WTC11 (cell line): ENCODE measurements at regions not wholly inside any gene's neighbourhood (a gene's known extent, or its start where the extent isn't known, plus 50 kb on each side); places are given as distances from the start of the nearest gene placed in this dataset.

ENCODE experiments used
- ATAC-seq: fragments of 200-7000 bp; cut with Tn5 transposase; 2 replicates; pipeline ENCODE4 v1.10.0; 2021; ENCODE audit warnings: mild to moderate bottlenecking, moderate library complexity
- CTCF ChIA-PET: fragments of 300-600 bp; sonication (Branson Sonifier 250); formaldehyde crosslinking; loops from one replicate; lab custom pipeline; 2021; ENCODE audit warnings: antibody characterized with exemption; lab: Charles Lee
- POLR2A ChIA-PET: fragments of 350-600 bp; sonication (Branson Sonifier 250); formaldehyde crosslinking; loops from one replicate; lab custom pipeline; 2021; ENCODE audit warnings: antibody characterized with exemption; lab: Charles Lee
- DNase-seq: peaks from one replicate; pipeline ENCODE4 v3.0.0; 2021; ENCODE audit warnings: low spot score
- H3K27ac Mint-ChIP-seq: 2 replicates; pipeline ENCODE4 v1.8.0; 2021; ENCODE audit warnings: mixed read lengths
- H3K27me3 Mint-ChIP-seq: 2 replicates; pipeline ENCODE4 v1.8.0; 2021; ENCODE audit warnings: low read depth, mild to moderate bottlenecking, moderate library complexity, mixed read lengths
- H3K36me3 Mint-ChIP-seq: 2 replicates; pipeline ENCODE4 v1.8.0; 2021; ENCODE audit warnings: mixed read lengths
- H3K4me1 Mint-ChIP-seq: 2 replicates; pipeline ENCODE4 v1.8.0; 2022; ENCODE audit warnings: mixed read lengths
- H3K4me3 Mint-ChIP-seq: 2 replicates; pipeline ENCODE4 v1.8.0; 2021; ENCODE audit warnings: mild to moderate bottlenecking, moderate library complexity, mixed read lengths
- H3K9me3 Mint-ChIP-seq: 2 replicates; pipeline ENCODE4 v1.8.0; 2021; ENCODE audit warnings: mixed read lengths
- ATF1 ChIP-seq: sonication (generic); formaldehyde crosslinking; IDR thresholded peaks from 2 replicates; pipeline ENCODE4 v1.8.1; 2023; ENCODE audit warnings: mild to moderate bottlenecking, moderate library complexity, missing genetic modification reagents
- CREB1 ChIP-seq: sonication (generic); formaldehyde crosslinking; IDR thresholded peaks from 2 replicates; pipeline ENCODE4 v1.8.0; 2023; ENCODE audit warnings: mild to moderate bottlenecking, missing genetic modification reagents
- CREM ChIP-seq: sonication (generic); formaldehyde crosslinking; IDR thresholded peaks from 2 replicates; pipeline ENCODE4 v1.8.1; 2022; ENCODE audit warnings: mild to moderate bottlenecking, missing genetic modification reagents, moderate library complexity
- ETV6 ChIP-seq: sonication (generic); formaldehyde crosslinking; IDR thresholded peaks from 2 replicates; pipeline ENCODE4 v1.8.1; 2022; ENCODE audit warnings: mild to moderate bottlenecking, missing genetic modification reagents
- HMGA2 ChIP-seq: fragments of 250-450 bp; sonication (Bioruptor Pico); IDR thresholded peaks from 2 replicates; pipeline ENCODE4 v1.4.0; 2021; ENCODE audit warnings: mild to moderate bottlenecking, moderate library complexity
- NFATC4 ChIP-seq: fragments of 250-450 bp; sonication (Bioruptor Pico); IDR thresholded peaks from 2 replicates; pipeline ENCODE4 v1.9.0; 2021; ENCODE audit warnings: mild to moderate bottlenecking
- RELA ChIP-seq: sonication (generic); formaldehyde crosslinking; IDR thresholded peaks from 2 replicates; pipeline ENCODE4 v1.8.1; 2022; ENCODE audit warnings: missing genetic modification reagents, mild to moderate bottlenecking, borderline replicate concordance
- TP53 ChIP-seq: sonication (generic); formaldehyde crosslinking; IDR thresholded peaks from 2 replicates; pipeline ENCODE4 v1.8.1; 2023; ENCODE audit warnings: mild to moderate bottlenecking, missing genetic modification reagents
- ZNF263 ChIP-seq: sonication (generic); formaldehyde crosslinking; IDR thresholded peaks from 2 replicates; pipeline ENCODE4 v1.8.1; 2022; ENCODE audit warnings: low read depth, mild to moderate bottlenecking, moderate library complexity, missing genetic modification reagents
- ZNF396 ChIP-seq: fragments of 250-450 bp; sonication (Bioruptor Pico); IDR thresholded peaks from 2 replicates; pipeline ENCODE4 v1.8.0; 2021; ENCODE audit warnings: mild to moderate bottlenecking, moderate library complexity, borderline replicate concordance
- ZNF423 ChIP-seq: fragments of 250-450 bp; sonication (Bioruptor Pico); IDR thresholded peaks from 2 replicates; pipeline ENCODE4 v2.1.2; 2022; ENCODE audit warnings: mild to moderate bottlenecking, moderate library complexity
- ZNF671 ChIP-seq: fragments of 250-450 bp; sonication (Bioruptor Pico); IDR thresholded peaks from 2 replicates; pipeline ENCODE4 v1.8.0; 2021; ENCODE audit warnings: mild to moderate bottlenecking
- TF ChIP-seq, protein P1 (sequence below): sonication (generic); formaldehyde crosslinking; IDR thresholded peaks from 2 replicates; pipeline ENCODE4 v1.8.1; 2023; ENCODE audit warnings: mild to moderate bottlenecking, missing genetic modification reagents, moderate library complexity
- TF ChIP-seq, protein P2 (sequence below): fragments of 250-450 bp; sonication (Bioruptor Pico); conservative IDR thresholded peaks from 2 replicates; pipeline ENCODE4 v1.9.0; 2021; ENCODE audit warnings: mild to moderate bottlenecking
- TF ChIP-seq, protein P3 (sequence below): sonication (generic); formaldehyde crosslinking; IDR thresholded peaks from 2 replicates; pipeline ENCODE4 v1.8.1; 2023; ENCODE audit warnings: mild to moderate bottlenecking, missing genetic modification reagents
- TF ChIP-seq, protein P4 (sequence below): sonication (generic); formaldehyde crosslinking; conservative IDR thresholded peaks from 2 replicates; pipeline ENCODE4 v1.8.1; 2023; ENCODE audit warnings: mild to moderate bottlenecking, low read depth, missing genetic modification reagents, moderate library complexity
- TF ChIP-seq, protein P5 (sequence below): sonication (generic); formaldehyde crosslinking; IDR thresholded peaks from 2 replicates; pipeline ENCODE4 v1.8.0; 2022; ENCODE audit warnings: mild to moderate bottlenecking, missing genetic modification reagents
- TF ChIP-seq, protein P6 (sequence below): sonication (generic); formaldehyde crosslinking; IDR thresholded peaks from 2 replicates; pipeline ENCODE4 v1.8.0; 2023; ENCODE audit warnings: missing genetic modification reagents, mild to moderate bottlenecking, borderline replicate concordance
- TF ChIP-seq, protein P7 (sequence below): sonication (generic); formaldehyde crosslinking; IDR thresholded peaks from 2 replicates; pipeline ENCODE4 v1.8.1; 2022; ENCODE audit warnings: mild to moderate bottlenecking, moderate library complexity, missing genetic modification reagents
- TF ChIP-seq, protein P8 (sequence below): sonication (generic); formaldehyde crosslinking; IDR thresholded peaks from 2 replicates; pipeline ENCODE4 v1.8.1; 2023; ENCODE audit warnings: mild to moderate bottlenecking, missing genetic modification reagents

DNA sequence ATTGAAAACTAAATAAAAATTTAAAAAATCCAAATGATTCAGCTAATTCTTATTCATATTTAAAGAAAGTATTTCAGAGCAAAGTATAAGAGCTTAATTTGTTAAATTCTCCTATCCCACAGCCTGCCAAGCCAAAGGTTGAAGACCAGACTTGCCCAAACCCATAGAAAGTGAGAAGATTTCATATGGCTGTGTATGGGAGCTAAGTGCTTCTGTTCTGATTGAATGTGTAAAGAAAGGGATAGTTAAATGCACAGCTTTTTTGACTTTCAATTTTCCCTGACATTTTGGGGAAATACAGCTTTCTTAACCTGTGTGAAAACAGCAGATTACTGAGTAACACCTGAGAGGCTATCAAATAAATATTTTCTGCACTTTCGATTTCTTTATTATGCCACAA is 125.0 kb upstream of the MTAP start:
- Mint-ChIP-seq H3K27me3 (no peaks in the 10 kb centered on the region), H3K9me3 (no peaks in the 10 kb centered on the region), H3K36me3 (no peaks in the 10 kb centered on the region), H3K4me1 (peaks cover 1% of the 10 kb centered on the region), H3K27ac (no peak overlapping the region), H3K4me3 (no peak overlapping the region)
- ATAC-seq: no peak
- TF ChIP-seq ZNF396: no peak
- TF ChIP-seq RELA (CRISPR knock-in tag): no peak
- TF ChIP-seq NFATC4: no peak
- TF ChIP-seq, protein P1, sequence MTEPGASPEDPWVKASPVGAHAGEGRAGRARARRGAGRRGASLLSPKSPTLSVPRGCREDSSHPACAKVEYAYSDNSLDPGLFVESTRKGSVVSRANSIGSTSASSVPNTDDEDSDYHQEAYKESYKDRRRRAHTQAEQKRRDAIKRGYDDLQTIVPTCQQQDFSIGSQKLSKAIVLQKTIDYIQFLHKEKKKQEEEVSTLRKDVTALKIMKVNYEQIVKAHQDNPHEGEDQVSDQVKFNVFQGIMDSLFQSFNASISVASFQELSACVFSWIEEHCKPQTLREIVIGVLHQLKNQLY: no peak
- CTCF ChIA-PET: interaction anchor here (1.1 to 1.2 kb wide), 2 partner anchors 206 to 243 kb away, joined by 3 to 5 read pairs; no protein-coding TSS in a partner anchor
- no peak for DNase-seq
- POLR2A ChIA-PET: no interaction called here

DNA sequence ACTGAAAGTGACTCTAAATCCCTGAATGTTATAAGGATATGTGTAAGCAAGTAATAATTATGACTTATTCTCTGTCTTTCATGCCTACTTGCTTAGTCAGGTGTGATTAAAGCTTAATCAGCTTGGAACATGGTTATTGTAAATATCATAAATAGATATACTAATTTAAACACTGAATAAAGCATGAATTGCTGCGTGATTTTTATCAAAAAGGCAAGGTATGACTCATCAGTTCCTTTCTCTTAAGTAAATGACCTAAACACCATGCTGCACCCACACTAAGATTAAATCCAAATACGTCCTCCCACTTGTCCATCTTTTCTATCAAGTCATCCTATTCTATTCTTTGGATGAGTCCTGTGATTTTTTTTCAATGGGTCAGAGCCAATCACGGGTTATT is 124.6 kb upstream of the MTAP start:
- Mint-ChIP-seq H3K9me3 (no peaks in the 10 kb centered on the region), H3K36me3 (no peaks in the 10 kb centered on the region), H3K4me1 (no peaks in the 10 kb centered on the region), H3K4me3 (no peak overlapping the region), H3K27ac (no peak overlapping the region), H3K27me3 (no peaks in the 10 kb centered on the region)
- DNase-seq (no peak), ATAC-seq (no peak)
- ChIA-PET CTCF (interaction anchor here (1.1 kb wide), 1 partner anchor 207 kb away, joined by 3 read pairs; no protein-coding TSS in a partner anchor), POLR2A (no interaction called here)
- TF ChIP-seq ZNF263 (CRISPR knock-in tag) (no peak), ETV6 (CRISPR knock-in tag) (no peak), ATF1 (CRISPR knock-in tag) (no peak), ZNF671 (no peak), ZNF423 (CRISPR knock-in tag) (no peak), CREB1 (CRISPR knock-in tag) (no peak), CREM (CRISPR knock-in tag) (no peak), HMGA2 (CRISPR knock-in tag) (no peak), TP53 (CRISPR knock-in tag) (no peak)
- TF ChIP-seq, protein P2, sequence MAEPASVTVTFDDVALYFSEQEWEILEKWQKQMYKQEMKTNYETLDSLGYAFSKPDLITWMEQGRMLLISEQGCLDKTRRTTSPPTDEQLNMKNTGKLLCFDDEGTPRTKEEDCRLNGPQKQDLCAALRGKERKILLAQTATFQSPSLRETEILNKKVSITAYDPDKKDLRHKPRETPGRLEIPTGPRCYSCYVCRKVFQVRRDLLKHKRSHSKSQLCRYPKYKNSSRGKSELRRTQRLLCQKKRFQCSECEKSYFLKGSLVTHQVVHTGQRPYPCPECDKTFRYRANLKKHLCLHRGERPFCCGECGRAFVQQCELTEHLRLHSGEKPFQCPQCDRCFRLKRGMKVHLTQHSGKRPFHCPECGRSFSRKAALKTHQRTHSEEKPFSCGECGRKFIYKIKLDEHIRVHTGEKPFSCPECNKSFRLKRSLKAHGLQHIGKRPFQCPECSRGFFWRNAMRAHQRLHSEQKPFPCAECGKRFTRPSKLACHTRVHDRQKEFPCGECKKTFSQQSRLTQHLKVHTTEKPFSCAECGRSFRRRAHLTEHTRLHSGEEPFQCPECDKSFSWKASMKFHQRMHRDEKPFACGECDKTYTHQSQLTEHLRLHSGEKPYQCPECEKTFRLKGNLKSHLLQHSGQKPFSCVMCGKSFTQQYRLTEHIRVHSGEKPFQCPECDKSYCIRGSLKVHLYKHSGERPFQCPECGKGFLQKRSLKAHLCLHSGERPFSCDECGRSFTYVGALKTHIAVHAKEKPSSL (CRISPR knock-in tag): no peak
- TF ChIP-seq, protein P3, sequence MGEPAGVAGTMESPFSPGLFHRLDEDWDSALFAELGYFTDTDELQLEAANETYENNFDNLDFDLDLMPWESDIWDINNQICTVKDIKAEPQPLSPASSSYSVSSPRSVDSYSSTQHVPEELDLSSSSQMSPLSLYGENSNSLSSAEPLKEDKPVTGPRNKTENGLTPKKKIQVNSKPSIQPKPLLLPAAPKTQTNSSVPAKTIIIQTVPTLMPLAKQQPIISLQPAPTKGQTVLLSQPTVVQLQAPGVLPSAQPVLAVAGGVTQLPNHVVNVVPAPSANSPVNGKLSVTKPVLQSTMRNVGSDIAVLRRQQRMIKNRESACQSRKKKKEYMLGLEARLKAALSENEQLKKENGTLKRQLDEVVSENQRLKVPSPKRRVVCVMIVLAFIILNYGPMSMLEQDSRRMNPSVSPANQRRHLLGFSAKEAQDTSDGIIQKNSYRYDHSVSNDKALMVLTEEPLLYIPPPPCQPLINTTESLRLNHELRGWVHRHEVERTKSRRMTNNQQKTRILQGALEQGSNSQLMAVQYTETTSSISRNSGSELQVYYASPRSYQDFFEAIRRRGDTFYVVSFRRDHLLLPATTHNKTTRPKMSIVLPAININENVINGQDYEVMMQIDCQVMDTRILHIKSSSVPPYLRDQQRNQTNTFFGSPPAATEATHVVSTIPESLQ (CRISPR knock-in tag): no peak
- TF ChIP-seq, protein P4, sequence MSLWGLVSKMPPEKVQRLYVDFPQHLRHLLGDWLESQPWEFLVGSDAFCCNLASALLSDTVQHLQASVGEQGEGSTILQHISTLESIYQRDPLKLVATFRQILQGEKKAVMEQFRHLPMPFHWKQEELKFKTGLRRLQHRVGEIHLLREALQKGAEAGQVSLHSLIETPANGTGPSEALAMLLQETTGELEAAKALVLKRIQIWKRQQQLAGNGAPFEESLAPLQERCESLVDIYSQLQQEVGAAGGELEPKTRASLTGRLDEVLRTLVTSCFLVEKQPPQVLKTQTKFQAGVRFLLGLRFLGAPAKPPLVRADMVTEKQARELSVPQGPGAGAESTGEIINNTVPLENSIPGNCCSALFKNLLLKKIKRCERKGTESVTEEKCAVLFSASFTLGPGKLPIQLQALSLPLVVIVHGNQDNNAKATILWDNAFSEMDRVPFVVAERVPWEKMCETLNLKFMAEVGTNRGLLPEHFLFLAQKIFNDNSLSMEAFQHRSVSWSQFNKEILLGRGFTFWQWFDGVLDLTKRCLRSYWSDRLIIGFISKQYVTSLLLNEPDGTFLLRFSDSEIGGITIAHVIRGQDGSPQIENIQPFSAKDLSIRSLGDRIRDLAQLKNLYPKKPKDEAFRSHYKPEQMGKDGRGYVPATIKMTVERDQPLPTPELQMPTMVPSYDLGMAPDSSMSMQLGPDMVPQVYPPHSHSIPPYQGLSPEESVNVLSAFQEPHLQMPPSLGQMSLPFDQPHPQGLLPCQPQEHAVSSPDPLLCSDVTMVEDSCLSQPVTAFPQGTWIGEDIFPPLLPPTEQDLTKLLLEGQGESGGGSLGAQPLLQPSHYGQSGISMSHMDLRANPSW (CRISPR knock-in tag): no peak
- TF ChIP-seq, protein P5, sequence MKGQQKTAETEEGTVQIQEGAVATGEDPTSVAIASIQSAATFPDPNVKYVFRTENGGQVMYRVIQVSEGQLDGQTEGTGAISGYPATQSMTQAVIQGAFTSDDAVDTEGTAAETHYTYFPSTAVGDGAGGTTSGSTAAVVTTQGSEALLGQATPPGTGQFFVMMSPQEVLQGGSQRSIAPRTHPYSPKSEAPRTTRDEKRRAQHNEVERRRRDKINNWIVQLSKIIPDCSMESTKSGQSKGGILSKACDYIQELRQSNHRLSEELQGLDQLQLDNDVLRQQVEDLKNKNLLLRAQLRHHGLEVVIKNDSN (CRISPR knock-in tag): no peak
- TF ChIP-seq, protein P6, sequence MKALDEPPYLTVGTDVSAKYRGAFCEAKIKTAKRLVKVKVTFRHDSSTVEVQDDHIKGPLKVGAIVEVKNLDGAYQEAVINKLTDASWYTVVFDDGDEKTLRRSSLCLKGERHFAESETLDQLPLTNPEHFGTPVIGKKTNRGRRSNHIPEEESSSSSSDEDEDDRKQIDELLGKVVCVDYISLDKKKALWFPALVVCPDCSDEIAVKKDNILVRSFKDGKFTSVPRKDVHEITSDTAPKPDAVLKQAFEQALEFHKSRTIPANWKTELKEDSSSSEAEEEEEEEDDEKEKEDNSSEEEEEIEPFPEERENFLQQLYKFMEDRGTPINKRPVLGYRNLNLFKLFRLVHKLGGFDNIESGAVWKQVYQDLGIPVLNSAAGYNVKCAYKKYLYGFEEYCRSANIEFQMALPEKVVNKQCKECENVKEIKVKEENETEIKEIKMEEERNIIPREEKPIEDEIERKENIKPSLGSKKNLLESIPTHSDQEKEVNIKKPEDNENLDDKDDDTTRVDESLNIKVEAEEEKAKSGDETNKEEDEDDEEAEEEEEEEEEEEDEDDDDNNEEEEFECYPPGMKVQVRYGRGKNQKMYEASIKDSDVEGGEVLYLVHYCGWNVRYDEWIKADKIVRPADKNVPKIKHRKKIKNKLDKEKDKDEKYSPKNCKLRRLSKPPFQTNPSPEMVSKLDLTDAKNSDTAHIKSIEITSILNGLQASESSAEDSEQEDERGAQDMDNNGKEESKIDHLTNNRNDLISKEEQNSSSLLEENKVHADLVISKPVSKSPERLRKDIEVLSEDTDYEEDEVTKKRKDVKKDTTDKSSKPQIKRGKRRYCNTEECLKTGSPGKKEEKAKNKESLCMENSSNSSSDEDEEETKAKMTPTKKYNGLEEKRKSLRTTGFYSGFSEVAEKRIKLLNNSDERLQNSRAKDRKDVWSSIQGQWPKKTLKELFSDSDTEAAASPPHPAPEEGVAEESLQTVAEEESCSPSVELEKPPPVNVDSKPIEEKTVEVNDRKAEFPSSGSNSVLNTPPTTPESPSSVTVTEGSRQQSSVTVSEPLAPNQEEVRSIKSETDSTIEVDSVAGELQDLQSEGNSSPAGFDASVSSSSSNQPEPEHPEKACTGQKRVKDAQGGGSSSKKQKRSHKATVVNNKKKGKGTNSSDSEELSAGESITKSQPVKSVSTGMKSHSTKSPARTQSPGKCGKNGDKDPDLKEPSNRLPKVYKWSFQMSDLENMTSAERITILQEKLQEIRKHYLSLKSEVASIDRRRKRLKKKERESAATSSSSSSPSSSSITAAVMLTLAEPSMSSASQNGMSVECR (CRISPR knock-in tag): no peak
- TF ChIP-seq, protein P7, sequence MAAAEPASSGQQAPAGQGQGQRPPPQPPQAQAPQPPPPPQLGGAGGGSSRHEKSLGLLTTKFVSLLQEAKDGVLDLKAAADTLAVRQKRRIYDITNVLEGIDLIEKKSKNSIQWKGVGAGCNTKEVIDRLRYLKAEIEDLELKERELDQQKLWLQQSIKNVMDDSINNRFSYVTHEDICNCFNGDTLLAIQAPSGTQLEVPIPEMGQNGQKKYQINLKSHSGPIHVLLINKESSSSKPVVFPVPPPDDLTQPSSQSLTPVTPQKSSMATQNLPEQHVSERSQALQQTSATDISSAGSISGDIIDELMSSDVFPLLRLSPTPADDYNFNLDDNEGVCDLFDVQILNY: no peak
- TF ChIP-seq, protein P1: no peak
- TF ChIP-seq, protein P8, sequence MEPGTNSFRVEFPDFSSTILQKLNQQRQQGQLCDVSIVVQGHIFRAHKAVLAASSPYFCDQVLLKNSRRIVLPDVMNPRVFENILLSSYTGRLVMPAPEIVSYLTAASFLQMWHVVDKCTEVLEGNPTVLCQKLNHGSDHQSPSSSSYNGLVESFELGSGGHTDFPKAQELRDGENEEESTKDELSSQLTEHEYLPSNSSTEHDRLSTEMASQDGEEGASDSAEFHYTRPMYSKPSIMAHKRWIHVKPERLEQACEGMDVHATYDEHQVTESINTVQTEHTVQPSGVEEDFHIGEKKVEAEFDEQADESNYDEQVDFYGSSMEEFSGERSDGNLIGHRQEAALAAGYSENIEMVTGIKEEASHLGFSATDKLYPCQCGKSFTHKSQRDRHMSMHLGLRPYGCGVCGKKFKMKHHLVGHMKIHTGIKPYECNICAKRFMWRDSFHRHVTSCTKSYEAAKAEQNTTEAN (CRISPR knock-in tag): no peak
